ENCODE measurements at regions not wholly inside any gene's neighbourhood (a gene's known extent, or its start where the extent isn't known, plus 50 kb on each side); places are given as distances from the start of the nearest gene placed in this dataset.

- no peak for TF ChIP-seq CTCF (IDR thresholded peaks at IDR 0.05; ENCODE audit: control extremely low read depth in 1 of 3, insufficient read depth in 1 of 3, low read depth in 1 of 3, low read length in 3 of 3)
- no peak for TF ChIP-seq EP300 (IDR thresholded peaks at IDR 0.05; ENCODE audit: borderline replicate concordance in 1 of 2, low read depth in 2 of 2, low read length in 2 of 2)
- TF ChIP-seq POLR2A (IDR thresholded peaks at IDR 0.05; ENCODE audit: control extremely low read depth in 1 of 2, low read depth in 2 of 2, low read length in 2 of 2): no peak
- TF ChIP-seq CREB1 (IDR thresholded peaks at IDR 0.05): no peak
These were observed 395.2 kb downstream of the TUSC7 start for GRCh38 chr3:117104792-117105191.
